NCI-H345 treated with DMSO at 0.1 percent for 48 hours (cell line): ENCODE measurements at regions not wholly inside any gene's neighbourhood (a gene's known extent, or its start where the extent isn't known, plus 50 kb on each side); places are given as distances from the start of the nearest gene placed in this dataset.
A peak's percentile ranks its signal among the peaks of the same experiment; 100 is the strongest.
"Not testable (repeated sequence)": the region's sequence is repeated elsewhere in the genome, so short reads cannot be mapped to it uniquely, and the experiment has no call there.

Experiments used
- DNase-seq: peaks from one replicate; lab custom pipeline; 2025; ENCODE audit not compliant: unreplicated experiment; lab: John Stamatoyannopoulos, UW

DNA sequence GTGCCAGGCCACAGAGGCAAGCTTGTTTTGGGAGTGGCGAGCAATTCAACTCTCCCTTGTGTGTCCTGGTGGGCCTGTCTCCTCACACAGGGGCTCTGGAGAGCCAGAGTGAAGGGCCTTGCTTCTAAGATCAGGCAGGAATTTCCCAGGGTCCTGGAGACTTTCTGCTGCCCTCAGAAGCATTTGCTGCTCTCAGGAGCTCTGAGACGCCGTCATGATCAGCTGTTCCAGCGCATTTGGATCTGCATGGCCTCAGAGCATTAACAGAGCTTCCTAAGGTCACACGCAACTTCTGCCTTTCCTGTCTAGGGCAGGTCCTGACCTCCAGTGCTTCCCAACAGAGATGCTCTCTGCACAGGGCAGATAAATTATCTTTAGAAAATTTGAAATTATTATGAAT is 52.2 kb upstream of the C10orf90 start:
- DNase-seq = no peak

DNA sequence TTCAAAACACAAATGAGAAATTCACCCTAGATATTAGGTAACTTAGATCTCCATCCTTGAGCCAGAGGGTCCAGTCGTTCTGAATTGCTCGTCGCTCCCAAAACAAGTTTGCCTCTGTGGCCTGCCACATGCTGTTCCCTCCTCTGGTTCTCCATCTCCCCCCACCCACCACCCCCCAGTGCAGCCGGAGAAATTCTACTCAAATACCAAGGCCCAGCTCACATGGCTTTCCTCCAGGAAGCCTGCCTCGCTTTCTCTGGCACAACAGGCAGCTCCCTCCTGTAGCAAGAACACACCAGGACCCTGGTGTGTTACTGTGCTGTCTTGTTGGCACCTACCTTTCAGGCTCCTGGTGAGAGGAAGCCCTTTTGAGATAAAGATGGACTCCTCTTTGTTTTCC is 52.7 kb upstream of the C10orf90 start:
- DNase-seq = no peak

DNA sequence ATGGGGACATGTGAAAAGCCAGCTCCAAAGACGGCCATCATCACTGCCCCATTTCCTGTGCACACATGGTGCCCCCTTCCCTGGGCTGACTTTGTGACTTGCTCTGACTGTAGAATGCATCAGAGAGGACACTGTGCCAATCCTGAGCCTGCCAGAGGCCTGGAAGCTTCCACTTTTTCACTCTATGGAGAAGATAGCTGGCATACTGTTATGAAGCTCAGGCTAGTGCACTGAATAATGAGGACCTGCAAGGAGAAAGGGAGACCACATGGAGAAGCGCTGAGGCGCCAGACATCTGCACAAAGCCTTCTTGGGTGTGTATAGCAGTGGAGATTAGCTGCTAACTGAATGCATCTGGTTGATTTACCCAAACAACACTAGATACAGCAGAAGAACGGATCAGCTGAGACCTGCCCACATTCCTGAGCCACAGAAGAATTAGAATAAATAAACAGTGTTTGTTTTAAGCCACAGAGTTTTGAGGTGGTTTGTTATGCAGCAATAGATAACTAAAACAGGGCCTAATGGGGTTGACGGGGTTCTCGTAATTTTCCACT is 58.9 kb upstream of the C10orf90 start:
- DNase-seq = no peak

DNA sequence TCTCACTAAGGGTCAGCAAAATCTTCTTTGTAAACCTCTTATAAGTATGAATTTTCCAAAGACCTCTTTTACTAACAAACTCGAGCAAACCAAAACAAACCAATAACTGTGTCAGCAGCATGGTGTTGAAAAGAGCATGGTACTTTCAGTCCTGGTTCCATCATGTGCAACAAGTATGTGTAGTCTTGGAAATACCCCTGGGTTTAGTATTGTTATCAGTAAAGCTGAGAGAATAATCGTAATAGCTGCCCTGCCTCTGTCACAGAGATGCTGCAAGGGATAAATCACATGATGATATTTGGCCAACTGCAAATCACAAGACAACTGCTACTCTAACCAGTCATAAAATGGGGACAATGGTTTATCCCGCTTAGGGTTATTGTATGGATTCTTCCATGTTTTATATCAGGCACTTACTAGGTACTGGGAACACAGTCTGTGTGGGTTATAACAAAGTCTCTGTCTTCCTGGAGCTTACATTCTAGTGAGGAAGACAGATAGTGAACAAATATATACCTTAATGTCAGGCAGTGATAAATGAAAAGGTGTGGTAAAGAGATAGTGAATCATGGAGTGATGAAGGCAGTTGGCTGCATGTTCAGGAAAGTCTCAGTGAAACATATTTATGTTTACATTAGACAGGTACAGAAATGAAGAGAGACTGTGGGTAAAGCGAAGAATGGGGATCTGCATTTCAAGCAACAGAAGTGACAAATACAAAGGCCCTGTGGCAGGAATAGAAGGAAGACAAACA is 60.5 kb upstream of the C10orf90 start:
- no peak for DNase-seq

DNA sequence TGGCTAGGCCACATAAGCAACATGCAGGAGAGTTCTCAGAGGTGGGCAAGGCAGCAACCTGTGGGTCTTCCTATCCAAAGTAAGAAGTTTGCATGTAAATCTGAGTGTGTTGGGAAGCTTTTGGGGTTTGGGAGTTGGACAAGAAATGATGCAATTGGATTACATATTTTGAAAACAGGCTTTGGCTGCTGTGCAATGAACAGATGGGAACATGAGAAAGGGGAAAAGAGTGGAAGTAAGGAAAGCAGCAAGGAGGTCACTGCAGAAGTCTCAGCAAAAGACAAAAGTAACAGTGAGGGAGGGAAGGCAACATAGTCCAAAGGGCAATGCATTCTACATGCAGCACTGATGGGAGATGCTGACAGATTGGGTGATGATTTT is 61.1 kb upstream of the C10orf90 start:
- DNase-seq = no peak

DNA sequence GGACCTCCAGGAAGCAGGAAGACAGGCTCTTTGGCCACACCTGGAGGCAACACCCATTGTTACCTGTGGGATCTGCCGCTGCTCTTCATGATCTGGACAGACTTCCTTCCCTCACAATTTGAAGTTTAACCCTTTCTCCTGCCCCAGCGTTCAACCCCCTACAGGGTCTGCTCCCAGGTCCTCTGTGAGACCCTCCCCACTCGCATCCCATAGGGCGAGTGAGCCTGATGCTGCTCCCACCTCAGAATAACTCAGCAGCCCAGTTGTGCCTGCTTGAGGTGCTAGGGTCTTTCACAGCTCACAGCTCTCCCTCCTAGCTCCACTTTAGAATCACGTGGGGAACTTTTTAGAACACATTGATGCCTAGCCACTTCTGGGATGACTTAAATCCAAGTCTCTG is 61.8 kb upstream of the C10orf90 start:
- no peak for DNase-seq

DNA sequence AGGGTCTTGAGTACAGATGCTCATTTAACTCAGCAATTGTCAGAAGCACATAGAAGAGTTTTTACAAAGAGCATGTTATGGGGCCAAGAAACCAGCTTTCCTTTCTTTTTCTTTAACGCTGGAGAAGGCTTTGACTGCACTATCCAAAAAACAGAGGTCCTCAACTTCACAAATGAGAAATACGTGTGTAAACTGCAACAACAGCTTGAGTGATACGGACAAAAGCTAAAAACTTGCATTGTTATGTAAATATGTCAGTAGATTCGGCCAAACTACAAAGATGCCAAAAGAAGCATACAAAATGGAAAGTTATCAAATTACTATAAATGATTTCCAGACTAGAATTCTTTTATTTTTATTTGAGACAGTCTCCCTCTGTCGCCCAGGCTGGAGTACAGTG is 62.4 kb upstream of the C10orf90 start:
- no peak for DNase-seq

DNA sequence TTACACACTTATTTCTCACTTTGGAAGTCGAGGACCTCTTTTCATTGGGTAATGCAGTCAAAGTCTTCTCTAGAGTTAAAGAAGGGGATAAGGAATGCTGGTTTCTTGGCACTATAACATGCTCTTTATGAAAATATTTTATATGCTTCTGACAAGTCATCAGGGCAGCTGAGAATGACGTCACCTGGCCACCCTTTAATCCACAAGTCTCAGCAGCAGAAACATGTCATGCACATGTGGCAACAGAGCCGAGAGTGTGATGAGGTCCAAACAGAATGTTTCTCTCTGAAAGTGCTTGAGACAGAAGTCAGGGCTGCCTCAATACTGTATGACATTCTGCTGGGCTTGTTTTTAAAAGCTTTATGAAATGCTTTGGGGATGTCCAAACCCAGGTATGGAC is 63.5 kb upstream of the C10orf90 start:
- no peak for DNase-seq

DNA sequence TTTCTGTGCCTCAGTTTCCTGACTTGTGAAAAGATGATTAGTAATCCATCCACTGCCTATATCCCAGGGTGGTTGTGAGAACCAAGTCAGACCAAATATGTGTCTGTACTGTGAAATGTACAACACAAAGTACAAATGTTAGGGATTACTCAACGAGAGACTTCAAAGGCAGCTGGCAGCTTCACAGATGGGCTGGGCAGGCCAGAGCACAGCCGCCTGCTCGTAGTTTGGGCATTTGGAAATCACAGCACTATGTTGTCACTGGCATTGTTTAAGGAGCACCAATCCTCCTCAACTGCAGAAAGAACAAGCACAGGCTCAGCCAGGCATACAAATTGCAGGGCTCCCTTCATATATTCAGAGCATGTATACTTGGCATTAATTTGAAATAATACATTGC is 64.5 kb upstream of the C10orf90 start:
- no peak for DNase-seq

DNA sequence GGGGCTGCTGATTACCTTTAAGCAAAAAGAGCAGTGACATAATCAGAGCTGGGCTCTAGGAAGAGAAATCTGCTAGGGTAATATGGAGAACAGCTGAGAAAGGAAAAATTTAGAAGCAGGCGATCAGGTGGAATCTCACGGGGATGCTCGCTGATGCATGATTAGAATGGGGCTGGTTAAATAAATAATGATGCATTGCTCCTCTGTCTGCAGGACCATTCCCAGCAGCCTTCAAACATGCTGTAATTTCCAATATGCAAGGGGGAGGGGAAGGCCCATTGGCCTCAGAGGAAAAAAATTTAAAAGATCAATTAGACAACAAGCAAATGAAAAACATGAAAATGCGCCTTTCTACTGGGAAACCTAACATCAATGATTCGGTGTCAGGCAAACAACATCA is 65.6 kb upstream of the C10orf90 start:
- no peak for DNase-seq

DNA sequence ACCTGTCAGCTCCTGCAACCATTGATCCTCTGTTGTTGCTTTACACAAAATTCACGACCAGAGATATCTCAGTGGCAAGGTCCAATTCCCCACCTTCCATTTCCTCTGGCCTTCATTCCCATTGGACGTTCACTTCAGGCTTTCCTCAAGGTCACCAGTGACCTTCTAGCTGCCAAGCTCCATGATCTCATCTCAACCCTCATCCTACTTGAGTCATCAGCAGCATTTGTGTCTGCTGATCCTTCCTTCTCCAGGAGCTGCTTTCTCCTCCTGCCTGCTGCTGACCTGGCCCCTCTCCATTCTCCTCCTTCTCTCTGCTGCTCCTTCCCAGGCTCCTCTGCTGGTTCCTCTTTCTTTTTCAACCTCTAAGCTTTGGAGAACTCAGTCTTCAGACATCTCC is 66.2 kb upstream of the C10orf90 start:
- DNase-seq = no peak

DNA sequence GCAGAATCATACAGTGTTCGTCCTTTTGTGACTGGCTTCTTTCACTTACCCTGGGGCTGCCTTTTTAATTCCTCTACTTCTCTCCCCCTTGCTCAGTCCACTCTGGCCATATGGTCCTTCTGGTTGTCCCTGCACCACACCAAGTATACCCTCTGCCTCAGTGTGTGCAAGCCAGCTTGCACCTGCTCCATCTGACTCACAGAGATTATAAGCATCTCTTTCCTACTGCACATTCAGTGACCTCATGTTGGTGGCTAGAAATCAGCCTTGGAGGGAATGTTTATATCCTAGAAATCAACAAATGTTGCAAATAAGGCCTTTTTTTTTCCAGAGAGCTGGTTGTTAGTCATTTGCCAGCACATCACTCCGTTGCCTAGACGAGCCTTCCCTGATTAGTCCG is 67.5 kb upstream of the C10orf90 start:
- DNase-seq = no peak

DNA sequence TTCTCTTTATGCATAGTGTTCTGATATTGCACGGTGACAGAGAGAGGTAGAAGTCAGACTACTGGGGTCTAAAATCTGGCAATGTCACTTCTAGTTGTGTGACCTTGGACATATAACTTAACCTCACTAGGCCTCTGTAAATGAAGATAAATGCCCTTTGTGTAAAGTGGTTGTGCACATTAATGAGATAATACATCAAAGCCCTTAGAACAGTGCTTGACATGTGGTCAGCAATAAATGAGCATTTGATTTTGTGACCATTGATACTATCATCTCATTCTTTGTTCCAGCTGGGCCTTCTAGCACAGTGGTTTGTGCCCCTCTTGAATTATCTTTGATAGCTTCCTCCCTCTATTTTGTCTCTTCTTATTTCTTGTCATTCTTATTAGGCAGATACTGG is 74.1 kb upstream of the C10orf90 start:
- DNase-seq = no peak

DNA sequence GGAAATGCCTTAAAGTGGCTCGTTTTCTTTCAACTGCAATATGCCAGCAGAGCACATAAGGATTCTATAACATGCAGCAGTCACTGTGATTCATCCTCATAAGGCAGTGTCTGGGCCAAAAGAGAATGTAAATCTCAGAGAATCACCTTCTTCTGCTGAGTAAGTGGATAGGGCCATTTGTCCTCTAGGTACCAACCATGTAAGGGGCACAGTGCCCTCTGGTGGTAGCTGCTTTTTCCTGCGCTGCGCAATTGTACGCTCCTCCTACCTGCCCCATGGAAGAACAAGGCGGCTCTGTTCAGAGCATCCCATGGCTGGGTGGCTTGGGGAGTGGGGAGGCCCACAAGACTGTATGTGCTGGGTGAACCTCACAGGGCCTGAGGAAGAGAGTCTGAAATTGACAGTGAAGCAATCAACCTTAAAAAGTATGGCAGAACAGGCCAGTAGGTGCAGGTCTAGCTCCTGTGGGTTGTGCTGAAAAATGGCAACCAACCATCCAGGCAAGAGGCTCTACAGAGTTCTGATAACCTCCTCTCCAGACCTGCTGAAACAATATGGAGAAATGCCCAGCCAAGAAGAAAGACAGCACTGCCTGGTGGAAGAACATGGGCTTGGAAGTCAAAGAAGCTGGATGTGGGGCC is 78.6 kb upstream of the C10orf90 start:
- peak; percentile 17 for DNase-seq

DNA sequence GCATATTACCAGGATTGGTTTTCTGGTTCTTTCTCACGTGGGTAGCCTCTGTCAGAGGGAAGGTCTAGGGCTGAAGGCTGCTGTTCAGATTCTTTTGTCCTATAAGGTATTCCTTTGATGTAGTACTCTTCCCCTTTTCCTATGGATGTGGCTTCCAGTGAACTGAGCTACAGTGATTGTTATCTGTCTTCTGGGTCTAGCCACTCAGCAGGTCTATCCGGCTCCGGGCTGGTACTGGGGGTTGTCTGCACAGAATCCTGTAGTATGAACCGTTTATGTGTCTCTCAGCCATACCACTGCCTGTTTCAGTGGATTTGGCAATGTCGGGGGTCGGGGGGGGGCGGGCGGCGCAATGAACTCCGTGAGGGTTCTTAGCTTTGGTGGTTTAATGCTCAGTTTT is 84.5 kb upstream of the C10orf90 start:
- DNase-seq = no peak

DNA sequence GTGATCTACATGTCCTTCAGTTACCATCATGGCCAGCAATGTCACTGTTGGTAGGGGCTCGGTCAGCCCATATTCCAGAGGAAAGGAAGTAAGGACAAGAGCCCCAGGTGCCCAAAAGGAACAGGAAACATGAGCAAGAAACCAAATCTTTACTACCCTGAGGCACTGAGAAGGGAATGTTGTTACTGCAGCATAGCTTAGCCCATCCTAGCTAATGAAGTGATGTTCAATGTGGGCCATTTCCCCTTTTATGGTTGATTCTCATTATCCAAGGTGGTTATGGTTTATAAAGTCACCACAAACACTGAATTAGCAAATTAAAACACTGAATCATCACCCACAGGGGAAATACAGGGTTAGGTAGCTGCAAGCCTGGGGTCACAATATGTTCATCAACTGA is 88.4 kb upstream of the C10orf90 start:
- no peak for DNase-seq

DNA sequence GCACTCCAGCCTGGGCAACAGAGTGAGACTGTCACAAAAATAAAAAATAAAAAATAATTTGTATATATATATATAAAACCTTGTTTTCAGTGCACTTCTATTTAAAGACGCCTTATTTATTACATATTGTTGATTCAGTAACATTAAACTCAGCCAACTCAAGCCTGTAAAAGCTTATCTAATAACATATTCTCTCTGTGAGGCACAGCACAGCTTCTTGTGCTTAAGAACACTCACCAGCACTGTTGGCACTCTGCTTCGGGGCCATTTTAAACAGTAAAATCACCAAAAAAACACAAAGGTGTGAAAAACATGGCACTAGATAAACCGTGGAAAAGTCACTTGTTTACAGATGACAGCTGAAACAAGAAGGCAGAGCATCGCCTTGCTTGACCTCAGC is 89.0 kb upstream of the C10orf90 start:
- no peak for DNase-seq

DNA sequence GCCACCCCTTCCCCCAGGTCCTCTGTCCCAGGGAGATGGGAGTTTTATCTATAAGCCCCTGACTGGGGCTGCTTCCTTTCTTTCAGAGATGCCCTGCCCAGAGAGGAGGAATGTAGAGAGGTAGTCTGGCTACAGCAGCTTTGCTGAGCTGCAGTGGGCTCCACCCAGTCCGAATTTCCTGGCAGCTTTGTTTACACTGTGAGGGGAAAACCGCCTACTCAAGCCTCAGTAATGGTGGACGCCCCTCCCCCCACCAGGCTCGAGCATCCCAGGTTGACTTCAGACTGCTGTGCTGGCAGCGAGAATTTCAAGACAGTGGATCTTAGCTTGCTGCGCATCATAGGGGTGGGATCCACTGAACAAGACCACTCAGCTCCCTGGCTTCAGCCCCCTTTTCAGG is 96.2 kb upstream of the C10orf90 start:
- DNase-seq = not testable (repeated sequence)

DNA sequence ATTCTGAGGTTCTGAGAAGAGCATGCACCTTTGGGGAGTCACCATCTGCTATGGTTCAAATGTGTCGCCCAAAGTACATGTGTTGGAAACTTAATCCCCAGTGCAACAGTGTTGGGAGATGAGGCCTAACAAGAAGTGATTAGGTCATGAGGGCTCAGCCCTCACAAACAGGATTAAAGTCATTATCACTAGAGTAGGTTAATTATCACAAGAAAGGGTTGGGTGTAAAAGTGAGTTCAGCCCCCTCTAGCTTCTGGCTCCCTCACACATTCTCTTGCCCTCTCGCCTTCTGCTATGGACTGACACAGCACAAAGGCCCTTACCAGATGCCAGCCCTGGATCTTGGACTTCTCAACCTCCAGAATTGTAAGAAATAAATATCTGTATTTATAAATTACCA is 100.3 kb upstream of the C10orf90 start:
- DNase-seq = no peak

DNA sequence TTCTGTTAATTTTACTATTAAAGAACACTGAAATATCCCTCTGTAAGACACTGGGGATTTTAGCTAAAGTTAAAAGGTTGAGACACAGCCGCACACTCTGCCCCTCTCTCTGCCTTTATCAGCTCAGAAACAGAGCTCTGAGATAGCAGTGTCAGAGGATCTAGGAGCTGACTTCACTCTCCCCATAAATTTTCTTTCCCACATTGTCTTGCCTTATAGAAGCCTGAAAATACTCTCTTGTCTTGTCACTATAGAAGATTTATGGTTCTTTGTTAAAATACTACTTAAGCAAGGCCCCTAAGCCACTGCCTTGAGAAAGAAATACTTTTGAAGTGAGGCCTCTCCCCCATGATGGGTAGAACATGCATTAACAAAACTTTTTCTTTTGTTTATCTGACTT is 105.7 kb upstream of the C10orf90 start:
- no peak for DNase-seq

DNA sequence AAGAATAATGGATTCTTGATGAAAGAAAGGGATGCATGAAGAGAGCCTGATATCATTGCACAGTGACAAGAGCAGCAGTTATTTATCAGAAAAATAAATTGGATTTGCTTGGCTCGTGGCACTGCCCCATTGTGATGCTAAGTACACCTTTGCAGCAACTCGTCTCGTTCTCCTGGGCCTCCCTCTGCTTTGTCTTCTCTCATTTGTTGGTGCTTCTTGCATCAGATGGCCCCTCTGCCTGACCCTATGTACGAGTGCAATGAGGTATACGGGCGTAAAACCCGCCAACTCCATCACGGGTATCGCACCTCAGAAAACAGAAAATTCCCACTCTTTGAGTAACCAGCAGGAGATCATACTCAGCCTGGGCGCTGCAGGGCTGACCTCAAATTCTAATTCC is 107.2 kb upstream of the C10orf90 start:
- DNase-seq = no peak

DNA sequence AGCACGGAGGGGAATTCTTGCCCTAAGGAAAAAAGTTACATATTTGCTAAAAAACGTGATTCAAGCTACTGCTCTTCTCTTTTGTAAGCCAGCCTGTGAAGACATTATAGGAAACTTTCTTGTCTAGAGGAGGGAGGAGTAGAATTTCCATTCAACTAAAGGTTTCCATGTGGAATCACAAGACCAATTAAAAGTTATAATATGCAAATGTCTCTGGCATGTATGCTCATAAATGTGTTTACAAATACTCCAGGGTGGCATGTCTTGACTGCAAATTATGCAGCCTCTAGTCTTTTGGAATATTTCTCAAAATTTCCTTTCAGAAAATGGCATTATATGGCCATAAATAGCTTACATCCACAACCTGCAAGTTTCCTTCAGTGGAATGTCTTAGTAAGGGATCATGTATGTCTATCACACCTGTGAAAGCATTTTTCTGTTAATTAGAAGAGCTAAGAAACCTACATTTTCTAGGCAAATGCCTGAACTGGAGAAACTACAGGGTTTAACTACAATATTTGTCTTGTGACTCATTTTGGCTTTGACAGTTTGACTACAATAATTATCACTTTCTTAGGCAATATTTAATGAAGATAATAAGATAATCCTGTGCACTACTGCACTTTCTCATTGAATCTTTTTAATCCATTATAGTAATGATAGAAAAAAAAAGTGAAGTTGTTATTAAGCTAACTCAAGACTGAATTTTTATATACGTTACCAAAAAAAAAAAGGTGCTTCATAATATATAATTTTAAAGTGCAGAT is 111.1 kb upstream of the C10orf90 start:
- no peak for DNase-seq
